Gastrocnemius medialis (tissue), 4 donors: ENCODE measurements at regions not wholly inside any gene's neighbourhood (a gene's known extent, or its start where the extent isn't known, plus 50 kb on each side); places are given as distances from the start of the nearest gene placed in this dataset.

Experiments used
- ATAC-seq, 2 donors: fragments of 150-250 bp; one replicate each; pipeline ENCODE4 v1.9.1; 2016
- DNase-seq, 2 donors: peaks; one replicate each; pipeline ENCODE4 v3.0.0-alpha.2; 2019
- H3K27ac ChIP-seq, 4 donors: fragments of 200-600 bp; sonication (generic); 1 replicate in 1 of 4; 2 replicates in 3 of 4; pipeline ENCODE4 v1.5.1; 2016 to 2018; ENCODE audit warnings: mild to moderate bottlenecking in 2 of 4, moderate library complexity in 1 of 4
- H3K27me3 ChIP-seq, 3 donors: fragments of 200-600 bp; sonication (generic) in 2 of 3; 1 replicate in 1 of 3; 2 replicates in 2 of 3; pipeline versions ENCODE4 v1.5.1 to v1.6.0; 2016 to 2019; ENCODE audit warnings: mild to moderate bottlenecking in 1 of 3, moderate library complexity in 1 of 3
- H3K36me3 ChIP-seq, 2 donors: fragments of 200-600 bp; sonication (generic) in 1 of 2; one replicate each; pipeline ENCODE4 v1.5.1; 2017 to 2018
- H3K4me1 ChIP-seq, 2 donors: fragments of 200-600 bp; sonication (generic) in 1 of 2; one replicate each; pipeline ENCODE4 v1.5.1; 2016 to 2017; ENCODE audit warnings: mild to moderate bottlenecking in 2 of 2
- H3K4me3 ChIP-seq, 4 donors: fragments of 200-600 bp; sonication (generic) in 3 of 4; 1 replicate in 1 of 4; 2 replicates in 3 of 4; pipeline ENCODE4 v1.5.1; 2016 to 2019; ENCODE audit warnings: mild to moderate bottlenecking in 2 of 4
- H3K9me3 ChIP-seq, 3 donors: fragments of 200-600 bp; sonication (generic) in 2 of 3; 1 replicate in 1 of 3; 2 replicates in 2 of 3; pipeline ENCODE4 v1.5.1; 2016 to 2019
- CTCF ChIP-seq, 5 experiments: fragments of 450-650 bp in 3 of 5; fragments of 200-600 bp in 2 of 5; sonication (generic) in 2 of 5; IDR thresholded peaks in 4 of 5; conservative IDR thresholded peaks in 1 of 5; 1 replicate in 4 of 5; 2 replicates in 1 of 5; pipeline ENCODE4 v1.5.1; 2016 to 2019; ENCODE audit warnings: antibody characterized with exemption in 5 of 5, mild to moderate bottlenecking in 3 of 5, moderate library complexity in 3 of 5
- POLR2A ChIP-seq, 2 donors: fragments of 450-650 bp; IDR thresholded peaks; one replicate each; pipeline ENCODE4 v1.6.1; 2017; ENCODE audit warnings: antibody characterized with exemption in 2 of 2, mild to moderate bottlenecking in 2 of 2, moderate library complexity in 2 of 2
- in situ Hi-C, 4 donors: fragments of 200-750 bp; cut with MboI; loops; one replicate each; pipeline versions ENCODE4 v1.15.0 to v1.8.0; 2017; ENCODE audit warnings: low sequenced_read_pairs in 4 of 4
- intact Hi-C: fragments of 100-400 bp; cut with DNase I; formaldehyde crosslinking; loops from one replicate; pipeline ENCODE4 v1.15.1; 2023; ENCODE audit warnings: low total_unique reads

GRCh38 chrX:4754878-4755604, 1041.6 kb upstream of the PRKX start:
- TF ChIP-seq CTCF (IDR thresholded peaks at IDR 0.05 in 4 of 5, conservative IDR thresholded peaks at IDR 0.05 in 1 of 5) (no peak), POLR2A (IDR thresholded peaks at IDR 0.05) (no peak)
- no peak for ATAC-seq
- intact Hi-C loops, result no loop called here

GRCh38 chrX:4741024-4741423, 1027.6 kb upstream of the PRKX start:
- H3K27me3 ChIP-seq, result no peaks in the 10 kb centered on the region
- intact Hi-C loops, result no loop called here
- no peak overlapping the region for H3K4me3 ChIP-seq
- no peak for ATAC-seq
- DNase-seq, result no peak
- TF ChIP-seq POLR2A (IDR thresholded peaks at IDR 0.05), result no peak
- no peak for TF ChIP-seq CTCF (IDR thresholded peaks at IDR 0.05 in 4 of 5, conservative IDR thresholded peaks at IDR 0.05 in 1 of 5)
- in situ Hi-C loops, result no loop called here
- no peaks in the 10 kb centered on the region for H3K9me3 ChIP-seq
- H3K4me1 ChIP-seq, result no peaks in the 10 kb centered on the region
- H3K36me3 ChIP-seq, result no peaks in the 10 kb centered on the region
- H3K27ac ChIP-seq, result no peak overlapping the region

More at GRCh38 chrX:4754878-4755604, 1041.6 kb upstream of the PRKX start:
- no peak overlapping the region for H3K4me3 ChIP-seq
- H3K36me3 ChIP-seq, result no peaks in the 10 kb centered on the region
- H3K9me3 ChIP-seq, result no peaks in the 10 kb centered on the region
- in situ Hi-C loops, result no loop called here
- no peaks in the 10 kb centered on the region for H3K27me3 ChIP-seq
- H3K27ac ChIP-seq, result no peak overlapping the region
- H3K4me1 ChIP-seq, result no peaks in the 10 kb centered on the region
- DNase-seq, result no peak

- Histone ChIP-seq H3K36me3 (no peaks in the 10 kb centered on the region), H3K27me3 (no peaks in the 10 kb centered on the region), H3K4me3 (no peak overlapping the region), H3K4me1 (no peaks in the 10 kb centered on the region), H3K9me3 (no peaks in the 10 kb centered on the region), H3K27ac (no peak overlapping the region)
- in situ Hi-C loops (no loop called here), intact Hi-C loops (no loop called here)
- DNase-seq (no peak), ATAC-seq (no peak)
- TF ChIP-seq CTCF (IDR thresholded peaks at IDR 0.05 in 4 of 5, conservative IDR thresholded peaks at IDR 0.05 in 1 of 5) (no peak), POLR2A (IDR thresholded peaks at IDR 0.05) (no peak)
Measured at GRCh38 chrX:4735299-4735698, 1021.9 kb upstream of the PRKX start.

GRCh38 chrX:4710618-4711433, 997.4 kb upstream of the PRKX start:
- intact Hi-C loops, result no loop called here
- no peaks in the 10 kb centered on the region for H3K9me3 ChIP-seq
- ATAC-seq (no peak), DNase-seq (no peak)
- H3K4me3 ChIP-seq, result no peak overlapping the region
- in situ Hi-C loops, result no loop called here
- H3K27me3 ChIP-seq, result no peaks in the 10 kb centered on the region
- no peak overlapping the region for H3K27ac ChIP-seq
- TF ChIP-seq POLR2A (IDR thresholded peaks at IDR 0.05), result no peak
- no peak for TF ChIP-seq CTCF (IDR thresholded peaks at IDR 0.05 in 4 of 5, conservative IDR thresholded peaks at IDR 0.05 in 1 of 5)
- H3K36me3 ChIP-seq, result no peaks in the 10 kb centered on the region
- H3K4me1 ChIP-seq, result no peaks in the 10 kb centered on the region
